ENCODE measurements at regions not wholly inside any gene's neighbourhood (a gene's known extent, or its start where the extent isn't known, plus 50 kb on each side); places are given as distances from the start of the nearest gene placed in this dataset.

DNA sequence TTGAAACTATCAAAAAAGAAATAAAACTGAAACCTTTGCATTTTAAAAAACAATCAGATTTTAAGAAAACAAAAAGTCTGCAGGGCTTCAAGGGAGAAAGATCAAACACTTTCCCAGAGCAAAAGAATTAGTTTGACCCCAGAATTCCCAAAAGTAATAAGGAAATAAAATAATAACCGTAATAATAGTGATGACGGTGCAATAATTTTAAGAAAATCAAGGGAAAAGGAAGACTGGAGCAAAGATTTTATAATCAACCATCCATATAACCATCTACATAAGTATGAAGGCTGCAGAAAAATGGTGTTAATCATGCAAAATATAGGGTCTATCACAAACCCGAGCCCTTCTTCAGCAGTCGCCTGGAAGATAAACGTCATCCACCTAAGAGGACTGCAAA, 634.8 kb downstream of the GALR1 start:
- TF ChIP-seq, protein P1, sequence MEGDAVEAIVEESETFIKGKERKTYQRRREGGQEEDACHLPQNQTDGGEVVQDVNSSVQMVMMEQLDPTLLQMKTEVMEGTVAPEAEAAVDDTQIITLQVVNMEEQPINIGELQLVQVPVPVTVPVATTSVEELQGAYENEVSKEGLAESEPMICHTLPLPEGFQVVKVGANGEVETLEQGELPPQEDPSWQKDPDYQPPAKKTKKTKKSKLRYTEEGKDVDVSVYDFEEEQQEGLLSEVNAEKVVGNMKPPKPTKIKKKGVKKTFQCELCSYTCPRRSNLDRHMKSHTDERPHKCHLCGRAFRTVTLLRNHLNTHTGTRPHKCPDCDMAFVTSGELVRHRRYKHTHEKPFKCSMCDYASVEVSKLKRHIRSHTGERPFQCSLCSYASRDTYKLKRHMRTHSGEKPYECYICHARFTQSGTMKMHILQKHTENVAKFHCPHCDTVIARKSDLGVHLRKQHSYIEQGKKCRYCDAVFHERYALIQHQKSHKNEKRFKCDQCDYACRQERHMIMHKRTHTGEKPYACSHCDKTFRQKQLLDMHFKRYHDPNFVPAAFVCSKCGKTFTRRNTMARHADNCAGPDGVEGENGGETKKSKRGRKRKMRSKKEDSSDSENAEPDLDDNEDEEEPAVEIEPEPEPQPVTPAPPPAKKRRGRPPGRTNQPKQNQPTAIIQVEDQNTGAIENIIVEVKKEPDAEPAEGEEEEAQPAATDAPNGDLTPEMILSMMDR (optimal IDR thresholded peaks at IDR 0.05 in 1 of 3, IDR thresholded peaks at IDR 0.05 in 1 of 3, conservative IDR thresholded peaks at IDR 0.05 in 1 of 3; ENCODE audit: extremely low read depth in 1 of 3, insufficient read depth in 2 of 3, low read length in 3 of 3): no peak
- no peak for TF ChIP-seq EZH2 (IDR thresholded peaks at IDR 0.05; ENCODE audit: low read length)

Measured in keratinocyte (primary cell).